NCI-H146 (cell line): ENCODE measurements at regions not wholly inside any gene's neighbourhood (a gene's known extent, or its start where the extent isn't known, plus 50 kb on each side); places are given as distances from the start of the nearest gene placed in this dataset.
"Not testable (repeated sequence)": the region's sequence is repeated elsewhere in the genome, so short reads cannot be mapped to it uniquely, and the experiment has no call there.

Experiments
- DNase-seq: peaks from one replicate; lab custom pipeline; 2025; lab: John Stamatoyannopoulos, UW

- DNase-seq = no peak
Observed at GRCh38 chr2:40043641-40044040, 264.6 kb upstream of the THUMPD2 start.

GRCh38 chr2:40043191-40043590 lies 264.1 kb upstream of the THUMPD2 start:
- DNase-seq = no peak

GRCh38 chr2:40041422-40042382 lies 262.6 kb upstream of the THUMPD2 start:
- DNase-seq = no peak

GRCh38 chr2:40039549-40039948 lies 260.5 kb upstream of the THUMPD2 start:
- DNase-seq = no peak

GRCh38 chr2:40038646-40039045 lies 259.6 kb upstream of the THUMPD2 start:
- DNase-seq = no peak

GRCh38 chr2:40037303-40037702 lies 258.2 kb upstream of the THUMPD2 start:
- no peak for DNase-seq

GRCh38 chr2:40036241-40036640 lies 257.2 kb upstream of the THUMPD2 start:
- no peak for DNase-seq

- no peak for DNase-seq
Observed at GRCh38 chr2:40034801-40035200, 255.7 kb upstream of the THUMPD2 start.

- DNase-seq = no peak
Observed at GRCh38 chr2:40034198-40034597, 255.1 kb upstream of the THUMPD2 start.

- no peak for DNase-seq
Observed at GRCh38 chr2:40033781-40034180, 254.7 kb upstream of the THUMPD2 start.

- no peak for DNase-seq
Observed at GRCh38 chr2:40032650-40033319, 253.7 kb upstream of the THUMPD2 start.

- DNase-seq = no peak
Observed at GRCh38 chr2:40030456-40030975, 251.5 kb upstream of the THUMPD2 start.

- DNase-seq = no peak
Observed at GRCh38 chr2:40028792-40029488, 249.9 kb upstream of the THUMPD2 start.

- no peak for DNase-seq
Observed at GRCh38 chr2:40027968-40028367, 248.9 kb upstream of the THUMPD2 start.

- peak; percentile 17 for DNase-seq
Observed at GRCh38 chr2:40025276-40025675, 246.2 kb upstream of the THUMPD2 start.

- DNase-seq = no peak
Observed at GRCh38 chr2:40020997-40021396, 241.9 kb upstream of the THUMPD2 start.

GRCh38 chr2:40016151-40016885 lies 237.3 kb upstream of the THUMPD2 start:
- no peak for DNase-seq

GRCh38 chr2:40013962-40014361 lies 234.9 kb upstream of the THUMPD2 start:
- not testable (repeated sequence) for DNase-seq

GRCh38 chr2:40004336-40004735 lies 225.3 kb upstream of the THUMPD2 start:
- DNase-seq = no peak

GRCh38 chr2:40002339-40002738 lies 223.3 kb upstream of the THUMPD2 start:
- no peak for DNase-seq

- DNase-seq = no peak
Observed at GRCh38 chr2:39999864-40000263, 220.8 kb upstream of the THUMPD2 start.

- DNase-seq = no peak
Observed at GRCh38 chr2:39998617-39999016, 219.6 kb upstream of the THUMPD2 start.
